ENCODE measurements at regions not wholly inside any gene's neighbourhood (a gene's known extent, or its start where the extent isn't known, plus 50 kb on each side); places are given as distances from the start of the nearest gene placed in this dataset.

- no peak for DNase-seq (ENCODE audit: low read depth)
- TF ChIP-seq CTCF (conservative IDR thresholded peaks at IDR 0.05; ENCODE audit: control insufficient read depth, insufficient read depth, low read depth, low read length): no peak
- H3K4me3 ChIP-seq (ENCODE audit: control insufficient read depth, low read depth, low read length): no peak overlapping the region
Observed at GRCh38 chr17:53696286-53696685, 126.4 kb upstream of the KIF2B start.

GRCh38 chr17:53687324-53687723 lies 135.4 kb upstream of the KIF2B start:
- no peak overlapping the region for H3K4me3 ChIP-seq (ENCODE audit: control insufficient read depth, low read depth, low read length)
- DNase-seq (ENCODE audit: low read depth): no peak
- no peak for TF ChIP-seq CTCF (conservative IDR thresholded peaks at IDR 0.05; ENCODE audit: control insufficient read depth, insufficient read depth, low read depth, low read length)

GRCh38 chr17:53680745-53681144 lies 142.0 kb upstream of the KIF2B start:
- H3K4me3 ChIP-seq (ENCODE audit: control insufficient read depth, low read depth, low read length): no peak overlapping the region
- no peak for DNase-seq (ENCODE audit: low read depth)
- TF ChIP-seq CTCF (conservative IDR thresholded peaks at IDR 0.05; ENCODE audit: control insufficient read depth, insufficient read depth, low read depth, low read length): no peak

GRCh38 chr17:53668854-53669253 lies 153.9 kb upstream of the KIF2B start:
- TF ChIP-seq CTCF (conservative IDR thresholded peaks at IDR 0.05; ENCODE audit: control insufficient read depth, insufficient read depth, low read depth, low read length): no peak
- H3K4me3 ChIP-seq (ENCODE audit: control insufficient read depth, low read depth, low read length): no peak overlapping the region
- DNase-seq (ENCODE audit: low read depth): no peak

- TF ChIP-seq CTCF (conservative IDR thresholded peaks at IDR 0.05; ENCODE audit: control insufficient read depth, insufficient read depth, low read depth, low read length): no peak
- no peak for DNase-seq (ENCODE audit: low read depth)
- no peak overlapping the region for H3K4me3 ChIP-seq (ENCODE audit: control insufficient read depth, low read depth, low read length)
Observed at GRCh38 chr17:53662608-53663007, 160.1 kb upstream of the KIF2B start.

- TF ChIP-seq CTCF (conservative IDR thresholded peaks at IDR 0.05; ENCODE audit: control insufficient read depth, insufficient read depth, low read depth, low read length): no peak
- no peak overlapping the region for H3K4me3 ChIP-seq (ENCODE audit: control insufficient read depth, low read depth, low read length)
Observed at GRCh38 chr17:53659181-53659580, 163.5 kb upstream of the KIF2B start.

GRCh38 chr17:53655591-53655990 lies 167.1 kb upstream of the KIF2B start:
- no peak for DNase-seq (ENCODE audit: low read depth)
- no peak for TF ChIP-seq CTCF (conservative IDR thresholded peaks at IDR 0.05; ENCODE audit: control insufficient read depth, insufficient read depth, low read depth, low read length)
- H3K4me3 ChIP-seq (ENCODE audit: control insufficient read depth, low read depth, low read length): no peak overlapping the region

More at GRCh38 chr17:53659181-53659580, 163.5 kb upstream of the KIF2B start:
- DNase-seq (ENCODE audit: low read depth): no peak
